Psoas muscle (tissue), 7 donors: ENCODE measurements at regions not wholly inside any gene's neighbourhood (a gene's known extent, or its start where the extent isn't known, plus 50 kb on each side); places are given as distances from the start of the nearest gene placed in this dataset.

Source experiments
- ATAC-seq, 4 donors: fragments of 200-7000 bp; cut with Tn5 transposase; one replicate each; pipeline ENCODE4 v1.9.1; 2020; ENCODE audit warnings: moderate library complexity in 3 of 4, mild to moderate bottlenecking in 2 of 4
- DNase-seq, 2 donors: peaks; one replicate each; pipeline ENCODE4 v3.0.0-alpha.2; 2020
- H3K27ac ChIP-seq: fragments of 200-600 bp; one replicate; pipeline ENCODE4 v1.8.0; 2022
- H3K27me3 ChIP-seq, 3 donors: fragments of 200-600 bp in 1 of 3; one replicate each; pipeline versions ENCODE4 v1.6.1 to v1.8.0; 2013 to 2022; ENCODE audit warnings: low read length in 2 of 3, mild to moderate bottlenecking in 2 of 3, moderate library complexity in 1 of 3; ENCODE audit not compliant: insufficient read depth in 3 of 3
- H3K36me3 ChIP-seq, 2 donors: fragments of 200-600 bp in 1 of 2; one replicate each; pipeline versions ENCODE4 v1.6.1 to v1.8.0; 2013 to 2022; ENCODE audit warnings: low read depth in 1 of 2, mild to moderate bottlenecking in 1 of 2, moderate library complexity in 1 of 2; ENCODE audit not compliant: insufficient read depth in 1 of 2
- H3K4me1 ChIP-seq: fragments of 200-600 bp; one replicate; pipeline ENCODE4 v1.8.0; 2022
- H3K4me3 ChIP-seq: fragments of 200-600 bp; one replicate; pipeline ENCODE4 v1.8.0; 2022; ENCODE audit warnings: mild to moderate bottlenecking
- H3K9me3 ChIP-seq: fragments of 200-600 bp; one replicate; pipeline ENCODE4 v1.8.0; 2022
- WGBS, 3 donors: extraction: QIAGEN DNeasy Blood & Tissue Kit; methylation state at CpG; one replicate each; pipeline versions ENCODE4 v1.1.6 to v1.1.7; 2013; 5-methylcytosine and 5-hydroxymethylcytosine counted together
- intact Hi-C, 2 donors: fragments of 100-400 bp; cut with DNase I; formaldehyde crosslinking; loops; one replicate each; pipeline versions ENCODE4 v1.11.0 to v1.14.2; 2022
- TF ChIP-seq, protein P1 (sequence below): fragments of 200-600 bp; IDR thresholded peaks from one replicate; pipeline ENCODE4 v1.8.0; 2022; ENCODE audit warnings: antibody characterized with exemption
- donor health status: healthy with polysubstance abuse.
- donor health status: DM: no; HTN: no; CAD: no; lungs with moderate emphysema.
- donor health status: Bipolar disorder and iron deficiency.
- donor health status: healthy.
- donor health status: DM: yes; HTN: yes; CAD: no.
- donor health status: DM: no; HTN: no; CAD: no.
- donor health status: DM: yes; HTN: yes; CAD: no.

DNA sequence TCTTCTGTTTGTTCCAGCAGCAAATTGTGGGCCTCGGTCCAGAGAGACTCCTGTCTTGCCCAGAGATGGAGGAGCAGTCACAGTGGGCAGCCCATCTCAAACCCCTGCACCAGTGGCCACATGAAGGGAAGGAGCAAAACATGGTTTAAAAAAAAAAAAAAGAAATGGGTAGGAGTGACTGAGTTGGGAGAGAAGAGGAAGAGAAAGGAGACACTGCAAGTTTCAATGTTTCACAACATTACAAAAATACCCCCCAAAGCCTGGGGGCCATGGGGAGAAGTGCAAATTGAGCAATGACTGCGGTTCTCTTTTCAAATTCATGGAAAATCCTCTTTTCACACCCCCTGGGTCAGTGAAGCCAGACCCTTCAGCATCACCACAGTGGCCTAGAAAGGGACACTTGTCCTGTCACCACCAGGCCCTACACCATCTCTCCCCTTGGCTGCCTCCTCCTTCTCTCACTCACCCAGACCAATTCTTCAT is 117.1 kb downstream of the ZFP36L2 start:
- 61 to 78% (median 74%) methylated on average over 2 of the region's 2 CpGs for WGBS, 3 donors
- peak in 1 of 4 donors; percentile 41 for ATAC-seq
- intact Hi-C loops, result loop anchor here in 1 of 2 donors (5.0 kb wide), 1 partner anchor 82 kb away; no protein-coding TSS in a partner anchor
- H3K4me1 ChIP-seq, result no peaks in the 10 kb centered on the region
- TF ChIP-seq, protein P1, sequence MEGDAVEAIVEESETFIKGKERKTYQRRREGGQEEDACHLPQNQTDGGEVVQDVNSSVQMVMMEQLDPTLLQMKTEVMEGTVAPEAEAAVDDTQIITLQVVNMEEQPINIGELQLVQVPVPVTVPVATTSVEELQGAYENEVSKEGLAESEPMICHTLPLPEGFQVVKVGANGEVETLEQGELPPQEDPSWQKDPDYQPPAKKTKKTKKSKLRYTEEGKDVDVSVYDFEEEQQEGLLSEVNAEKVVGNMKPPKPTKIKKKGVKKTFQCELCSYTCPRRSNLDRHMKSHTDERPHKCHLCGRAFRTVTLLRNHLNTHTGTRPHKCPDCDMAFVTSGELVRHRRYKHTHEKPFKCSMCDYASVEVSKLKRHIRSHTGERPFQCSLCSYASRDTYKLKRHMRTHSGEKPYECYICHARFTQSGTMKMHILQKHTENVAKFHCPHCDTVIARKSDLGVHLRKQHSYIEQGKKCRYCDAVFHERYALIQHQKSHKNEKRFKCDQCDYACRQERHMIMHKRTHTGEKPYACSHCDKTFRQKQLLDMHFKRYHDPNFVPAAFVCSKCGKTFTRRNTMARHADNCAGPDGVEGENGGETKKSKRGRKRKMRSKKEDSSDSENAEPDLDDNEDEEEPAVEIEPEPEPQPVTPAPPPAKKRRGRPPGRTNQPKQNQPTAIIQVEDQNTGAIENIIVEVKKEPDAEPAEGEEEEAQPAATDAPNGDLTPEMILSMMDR, result no peak
- H3K27ac ChIP-seq, result peak overlapping the region; percentile 9
- H3K27me3 ChIP-seq, result no peaks in the 10 kb centered on the region
- no peaks in the 10 kb centered on the region for H3K9me3 ChIP-seq
- H3K4me3 ChIP-seq, result no peak overlapping the region
- DNase-seq, result no peak
- no peaks in the 10 kb centered on the region for H3K36me3 ChIP-seq

DNA sequence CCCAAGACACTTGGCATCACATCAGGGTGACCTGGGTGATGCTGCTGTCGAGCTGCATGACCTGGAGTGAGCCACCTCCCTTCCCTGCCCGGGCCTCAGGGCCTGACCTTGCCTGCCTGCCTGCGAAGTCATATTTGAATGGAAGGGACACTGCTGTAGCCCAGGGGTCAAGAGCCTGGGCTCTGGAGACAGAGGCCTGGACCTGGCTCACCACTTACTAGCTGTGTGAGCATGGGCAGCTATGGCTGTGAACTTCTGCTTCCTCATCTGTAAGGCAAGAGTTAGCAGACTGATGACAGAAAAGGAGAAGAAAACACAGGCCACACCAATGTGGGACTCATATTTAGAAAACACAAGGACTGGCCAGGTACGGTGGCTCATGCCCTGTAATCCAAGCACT is 118.7 kb downstream of the ZFP36L2 start:
- H3K27ac ChIP-seq, result no peak overlapping the region
- no peaks in the 10 kb centered on the region for H3K36me3 ChIP-seq
- intact Hi-C loops, result loop anchor here in 1 of 2 donors (5.0 kb wide), 1 partner anchor 80 kb away; no protein-coding TSS in a partner anchor
- H3K4me3 ChIP-seq, result no peak overlapping the region
- no peaks in the 10 kb centered on the region for H3K27me3 ChIP-seq
- peak in 1 of 4 donors; percentile 17 for ATAC-seq
- H3K4me1 ChIP-seq, result no peaks in the 10 kb centered on the region
- H3K9me3 ChIP-seq, result no peaks in the 10 kb centered on the region
- 73 to 83% (median 75%) methylated on average over 4 of the region's 4 CpGs for WGBS, 3 donors
- TF ChIP-seq, protein P1, result no peak
- no peak for DNase-seq

DNA sequence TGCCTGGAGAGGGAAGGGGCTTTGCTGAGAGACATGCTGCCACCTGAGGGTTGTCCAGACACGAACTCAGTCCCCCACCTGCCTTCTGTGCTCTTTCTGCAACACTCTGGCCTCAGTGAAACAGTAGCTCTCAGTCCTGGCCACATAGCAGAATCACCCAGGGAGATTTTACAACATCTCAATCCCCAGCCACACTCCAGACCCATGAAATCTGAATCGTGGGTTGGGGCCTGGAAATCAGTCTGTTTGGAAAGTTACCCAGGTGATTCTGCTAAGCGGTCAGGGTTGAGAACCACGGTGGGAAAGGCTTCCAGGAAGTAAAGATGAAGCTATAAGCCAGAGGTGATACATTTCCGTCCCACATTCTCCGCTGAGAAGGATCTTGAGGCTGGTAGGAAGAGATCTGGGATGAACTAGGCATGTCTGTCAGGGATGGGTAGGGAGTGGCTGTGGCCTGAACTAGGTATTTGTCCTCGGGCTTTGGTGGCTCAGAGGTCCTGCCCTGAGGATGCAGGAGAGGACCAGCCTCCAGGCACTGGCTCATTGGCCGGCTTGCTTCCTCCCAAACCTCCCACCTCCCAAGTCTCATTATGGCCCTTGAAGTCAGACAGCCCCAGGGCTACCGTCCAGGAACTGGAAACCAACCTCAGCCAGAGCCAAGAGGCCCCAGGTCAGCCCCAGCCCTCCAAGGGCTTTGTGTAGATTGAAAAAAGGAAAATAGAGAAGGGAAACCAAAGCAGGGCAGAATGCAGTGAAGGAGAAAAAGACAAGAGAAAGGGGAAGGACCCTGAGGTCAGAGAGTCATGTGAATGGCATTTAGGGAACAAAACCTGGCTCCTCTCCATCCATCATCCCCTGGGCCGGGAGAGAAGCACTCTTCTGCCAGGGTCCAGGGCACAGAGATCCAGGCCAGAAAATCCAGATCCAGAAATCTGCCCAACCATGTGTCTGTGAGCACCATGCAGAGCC is 119.6 kb downstream of the ZFP36L2 start:
- TF ChIP-seq, protein P1, result no peak
- no peak for DNase-seq
- Histone ChIP-seq H3K27ac (peak overlapping the region; percentile 23), H3K4me1 (peaks cover 5% of the 10 kb centered on the region), H3K4me3 (no peak overlapping the region), H3K9me3 (no peaks in the 10 kb centered on the region), H3K27me3 (no peaks in the 10 kb centered on the region), H3K36me3 (no peaks in the 10 kb centered on the region)
- intact Hi-C loops, result loop anchor here in 1 of 2 donors (5.0 kb wide), 1 partner anchor 80 kb away; no protein-coding TSS in a partner anchor
- 60 to 73% (median 61%) methylated on average over 10 of the region's 10 CpGs for WGBS, 3 donors
- no peak for ATAC-seq

GRCh38 chr2:43105586-43106558 is 120.5 kb downstream of the ZFP36L2 start:
- H3K36me3 ChIP-seq, result no peaks in the 10 kb centered on the region
- H3K4me3 ChIP-seq, result no peak overlapping the region
- no peaks in the 10 kb centered on the region for H3K9me3 ChIP-seq
- DNase-seq (peak; percentile 51 to 69), ATAC-seq (peak; percentile 23 to 33 (median 31))
- H3K27ac ChIP-seq, result peak overlapping the region; percentile 31
- WGBS, 3 donors, result 44 to 61% (median 55%) methylated on average over 4 of the region's 4 CpGs
- no peaks in the 10 kb centered on the region for H3K27me3 ChIP-seq
- intact Hi-C loops, result loop anchor here in 1 of 2 donors (5.0 kb wide), 1 partner anchor 79 kb away; no protein-coding TSS in a partner anchor
- peaks cover 5% of the 10 kb centered on the region for H3K4me1 ChIP-seq
- TF ChIP-seq, protein P1, result peak; percentile 13
